NCI-H1930 (cell line): ENCODE measurements at regions not wholly inside any gene's neighbourhood (a gene's known extent, or its start where the extent isn't known, plus 50 kb on each side); places are given as distances from the start of the nearest gene placed in this dataset.
"Not testable (repeated sequence)": the region's sequence is repeated elsewhere in the genome, so short reads cannot be mapped to it uniquely, and the experiment has no call there.

Source experiments
- DNase-seq, 2 experiments: peaks; one replicate each; lab custom pipeline; 2025; lab: John Stamatoyannopoulos, UW

DNA sequence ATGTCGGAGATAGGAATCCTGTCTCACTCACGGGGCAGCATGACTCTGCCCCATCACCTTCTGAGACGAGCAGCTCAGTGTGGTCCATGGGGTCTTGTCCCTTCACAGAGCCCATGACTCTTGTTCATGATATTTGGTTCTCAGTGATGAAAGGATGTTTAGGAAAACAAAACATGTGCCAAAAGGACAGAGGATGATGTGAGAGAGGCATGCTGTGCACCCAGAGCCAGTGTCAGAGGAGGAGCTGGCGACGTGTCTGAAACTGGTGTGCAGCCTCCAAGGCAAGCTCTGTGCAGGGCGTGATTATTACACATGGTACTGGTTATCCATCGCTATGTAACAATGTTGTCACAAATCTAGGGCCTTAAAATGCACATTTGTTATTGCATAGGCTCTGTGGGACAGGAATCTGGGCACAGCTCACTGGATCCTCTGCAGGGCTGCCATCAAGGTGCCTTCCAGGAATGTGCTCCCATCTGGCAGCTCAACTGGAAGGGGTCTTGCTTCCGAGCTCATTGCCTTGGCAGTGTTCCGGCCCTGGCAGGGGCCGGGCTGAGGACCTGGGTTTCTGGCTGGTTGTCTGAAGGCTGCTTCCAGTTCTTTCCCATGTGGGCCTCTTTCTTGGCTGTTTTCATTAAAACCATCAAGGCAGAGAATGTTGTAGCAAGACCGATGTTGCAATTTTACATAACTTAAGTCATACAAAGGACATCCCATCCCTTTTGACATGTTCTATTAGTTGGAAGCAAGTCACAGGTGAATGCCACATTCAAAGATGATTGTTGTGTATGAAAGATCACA is 175.4 kb downstream of the ERMARD start:
- DNase-seq = no peak

DNA sequence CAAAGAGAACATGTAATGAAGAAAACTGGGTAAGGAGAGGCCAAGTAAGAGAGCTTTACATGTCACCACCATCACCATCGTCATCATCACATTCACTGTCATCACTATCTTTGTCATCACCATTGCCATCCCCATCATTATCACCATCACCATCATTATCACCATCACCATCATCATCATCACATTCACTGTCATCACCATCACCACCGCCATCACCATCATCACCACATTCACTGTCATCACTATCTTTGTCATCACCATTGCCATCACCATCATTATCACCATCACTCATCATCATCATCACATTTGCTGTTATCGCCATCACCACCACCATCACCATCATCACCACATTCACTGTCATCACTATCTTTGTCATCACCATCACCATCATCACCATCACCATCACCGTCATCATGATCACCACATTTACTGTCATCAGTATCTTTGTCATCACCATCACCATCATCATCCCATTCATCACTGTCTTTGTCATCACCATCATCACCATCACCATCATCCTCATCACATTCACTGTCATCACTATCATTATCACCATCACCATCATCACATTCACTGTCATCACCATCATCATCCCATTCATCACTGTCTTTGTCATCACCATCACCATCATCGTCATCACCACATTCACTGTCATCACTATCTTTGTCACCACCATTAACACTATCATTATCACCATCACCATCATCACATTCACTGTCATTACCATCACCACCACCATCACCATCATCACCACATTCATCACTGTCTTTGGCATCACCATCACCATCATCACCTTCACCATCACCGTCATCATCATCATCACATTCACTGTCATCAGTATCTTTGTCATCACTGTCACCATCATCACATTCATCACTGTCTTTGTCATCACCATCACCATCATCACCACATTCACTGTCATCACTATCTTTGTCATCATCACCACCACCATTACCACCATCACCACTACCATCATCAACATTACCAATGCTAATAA is 172.3 kb downstream of the ERMARD start:
- no peak for DNase-seq

DNA sequence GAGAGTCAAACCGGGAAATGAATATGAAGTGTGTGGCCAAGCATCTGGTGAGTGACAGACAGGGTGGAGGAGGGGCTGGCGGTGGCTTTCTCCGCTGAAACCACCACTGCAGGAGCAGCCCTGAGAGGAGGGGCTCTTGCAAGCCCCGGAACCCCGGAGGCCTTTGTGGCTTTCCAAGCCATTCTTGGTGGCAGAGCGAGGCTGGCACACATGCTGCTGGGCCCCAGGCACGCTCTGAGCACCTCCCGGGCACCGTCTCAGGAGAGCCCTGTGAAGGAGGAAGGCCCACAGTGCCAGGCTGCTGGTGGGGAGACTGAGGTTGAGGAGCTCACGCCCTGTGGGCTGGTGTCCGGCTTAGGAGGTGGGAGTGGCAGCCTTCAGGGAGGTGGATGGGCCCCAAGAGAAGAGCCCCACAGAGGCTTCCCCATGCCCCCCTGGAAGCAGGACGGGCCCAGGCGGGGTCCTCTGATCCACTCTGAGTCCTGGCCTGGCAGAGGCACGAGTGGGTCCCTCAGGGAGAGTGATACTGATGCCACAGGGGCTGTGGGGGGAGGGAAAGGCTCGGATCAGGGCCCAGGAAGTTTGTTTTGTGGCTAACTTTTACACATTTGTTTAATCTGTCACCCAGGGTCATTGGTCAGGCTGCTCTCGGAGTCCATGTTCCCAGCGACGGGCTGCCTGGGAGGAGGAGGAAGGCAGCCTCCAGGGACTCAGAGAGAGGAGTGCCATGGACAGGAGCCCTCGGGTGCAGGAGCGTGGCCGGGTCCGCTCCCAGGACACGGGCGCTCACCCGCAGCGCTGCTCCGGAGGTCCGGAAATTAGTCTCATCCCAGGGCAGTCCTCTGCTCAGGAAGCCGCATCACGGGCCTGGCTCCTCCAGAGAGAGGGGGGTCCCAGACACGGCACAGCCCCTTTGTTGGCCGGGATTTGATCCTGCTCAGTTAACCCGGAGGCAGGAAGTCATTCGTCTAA is 170.7 kb downstream of the ERMARD start:
- no peak for DNase-seq

DNA sequence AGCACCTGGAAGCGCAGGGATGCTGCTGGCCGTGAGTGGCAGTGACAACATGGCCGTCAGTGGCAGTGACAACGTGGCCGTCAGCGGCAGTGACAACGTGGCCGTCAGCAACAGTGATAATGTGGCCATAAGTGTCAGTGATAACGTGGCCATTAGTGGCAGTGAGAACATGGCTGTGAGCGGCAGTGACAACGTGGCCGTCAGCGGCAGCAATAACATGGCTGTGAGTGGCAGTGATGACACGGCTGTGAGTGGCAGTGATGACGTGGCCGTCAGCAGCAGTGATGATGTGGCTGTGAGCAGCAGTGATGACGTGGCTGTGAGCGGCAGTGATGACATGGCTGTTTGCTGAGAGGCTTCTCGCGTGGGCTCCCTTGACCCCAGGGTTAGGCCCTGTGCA is 169.8 kb downstream of the ERMARD start:
- DNase-seq = no peak

DNA sequence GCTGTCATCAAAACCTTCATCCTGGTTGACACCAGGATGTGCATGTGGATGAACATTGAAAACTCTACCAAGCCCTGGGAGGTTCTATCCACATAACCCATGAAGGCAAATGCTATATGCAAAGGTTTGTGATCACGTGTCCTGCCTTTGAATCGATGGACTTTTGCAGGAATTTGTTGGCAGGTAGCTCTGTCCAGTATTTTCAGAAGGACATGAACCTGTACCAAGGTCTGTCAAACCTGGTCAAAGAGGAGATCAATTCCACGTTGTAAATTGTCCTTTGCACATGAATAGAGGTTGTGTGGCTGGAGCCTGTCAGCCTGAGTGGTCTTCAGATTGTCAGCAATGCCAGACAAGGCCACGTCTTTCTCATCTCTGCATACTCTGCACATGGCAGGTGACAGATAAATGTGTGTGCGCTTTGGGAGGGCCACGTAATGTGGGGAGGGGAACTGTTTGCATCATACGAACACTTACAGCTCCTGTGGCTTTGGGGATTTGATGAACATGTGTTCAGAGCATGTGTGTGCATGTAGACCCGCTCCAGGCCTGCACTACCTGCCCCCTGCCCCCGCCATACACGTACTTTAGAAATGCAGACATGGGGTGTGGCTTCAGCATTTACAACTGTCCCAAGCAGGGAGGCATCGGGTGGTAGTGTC is 169.1 kb downstream of the ERMARD start:
- DNase-seq = no peak

DNA sequence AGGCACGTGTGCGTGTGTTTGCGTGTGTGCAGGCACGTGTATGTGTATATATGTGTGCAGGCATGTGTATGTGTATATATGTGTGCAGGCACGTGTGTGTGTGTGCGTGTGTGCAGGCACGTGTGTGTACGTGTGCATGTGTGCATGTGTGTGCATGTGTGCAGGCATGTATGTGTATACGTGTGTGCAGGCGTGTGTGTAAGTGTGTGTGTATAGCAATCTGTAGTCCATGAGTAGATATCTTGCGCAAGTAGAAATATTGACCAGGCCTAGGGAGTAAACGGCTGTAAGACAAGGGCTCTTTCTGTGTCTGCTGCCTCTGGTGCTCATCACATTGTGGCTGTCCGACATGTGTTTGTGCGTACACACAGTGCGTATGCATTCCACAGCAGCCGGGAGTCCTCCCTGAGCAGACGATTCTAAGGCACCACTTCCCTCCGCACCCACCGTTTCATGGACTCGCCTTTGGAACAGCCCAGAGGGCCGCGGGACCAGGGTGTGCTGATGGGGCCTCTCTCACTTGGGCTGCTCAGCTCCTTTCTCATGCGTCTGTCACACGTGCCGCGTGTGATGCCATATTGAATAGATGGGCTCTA is 167.6 kb downstream of the ERMARD start:
- no peak for DNase-seq

DNA sequence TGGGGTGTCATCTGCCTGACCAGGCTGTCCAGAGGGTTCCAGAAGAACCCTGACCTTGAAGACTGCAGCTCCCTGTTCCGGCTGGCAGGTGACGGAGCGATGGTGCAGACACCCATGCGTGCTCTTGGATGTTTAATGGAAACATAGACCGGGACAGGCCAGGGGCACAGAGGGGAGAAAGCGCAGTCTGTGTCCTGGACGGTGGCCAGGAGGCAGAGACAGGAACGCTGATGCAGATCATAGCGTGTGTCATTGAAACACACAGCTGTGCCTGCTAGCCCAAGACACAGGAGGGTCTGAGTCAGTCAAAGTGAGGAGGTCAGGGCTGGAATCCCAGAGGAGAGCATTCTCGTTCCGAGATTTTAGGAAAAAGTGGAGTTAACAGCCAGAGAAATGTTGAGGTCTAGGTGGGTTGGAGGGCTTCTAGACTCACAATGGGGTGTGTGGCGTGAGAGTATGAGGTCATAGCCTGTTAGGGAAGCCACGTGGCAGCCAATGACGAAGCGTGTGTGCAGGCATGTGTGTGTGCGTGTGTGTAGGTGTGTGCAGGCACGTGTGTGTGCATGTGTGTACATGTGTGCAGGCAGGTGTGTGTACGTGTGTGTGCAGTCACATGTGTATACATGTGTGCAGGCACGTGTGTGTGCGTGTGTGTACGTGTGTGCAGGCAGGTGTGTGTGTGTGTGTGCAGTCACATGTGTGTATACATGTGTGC is 167.0 kb downstream of the ERMARD start:
- DNase-seq = no peak

DNA sequence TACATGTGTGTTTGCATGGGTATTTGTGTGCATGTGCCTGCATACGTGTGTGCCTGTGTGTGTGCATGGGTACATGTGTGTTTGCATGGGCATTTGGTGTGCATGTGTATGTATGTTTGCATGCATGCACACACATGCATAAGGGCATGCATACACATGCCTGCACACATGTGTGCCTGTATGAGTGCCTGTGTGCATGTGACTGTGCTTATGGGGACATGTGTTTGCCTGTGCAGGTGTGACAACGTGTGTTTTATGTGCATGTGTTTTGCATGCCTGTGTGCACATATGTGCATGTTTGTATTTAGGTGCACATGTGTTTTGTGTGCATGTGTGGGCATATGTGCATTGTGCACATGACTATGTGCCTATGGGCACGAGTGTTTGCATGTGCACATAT is 165.7 kb downstream of the ERMARD start:
- DNase-seq = no peak

DNA sequence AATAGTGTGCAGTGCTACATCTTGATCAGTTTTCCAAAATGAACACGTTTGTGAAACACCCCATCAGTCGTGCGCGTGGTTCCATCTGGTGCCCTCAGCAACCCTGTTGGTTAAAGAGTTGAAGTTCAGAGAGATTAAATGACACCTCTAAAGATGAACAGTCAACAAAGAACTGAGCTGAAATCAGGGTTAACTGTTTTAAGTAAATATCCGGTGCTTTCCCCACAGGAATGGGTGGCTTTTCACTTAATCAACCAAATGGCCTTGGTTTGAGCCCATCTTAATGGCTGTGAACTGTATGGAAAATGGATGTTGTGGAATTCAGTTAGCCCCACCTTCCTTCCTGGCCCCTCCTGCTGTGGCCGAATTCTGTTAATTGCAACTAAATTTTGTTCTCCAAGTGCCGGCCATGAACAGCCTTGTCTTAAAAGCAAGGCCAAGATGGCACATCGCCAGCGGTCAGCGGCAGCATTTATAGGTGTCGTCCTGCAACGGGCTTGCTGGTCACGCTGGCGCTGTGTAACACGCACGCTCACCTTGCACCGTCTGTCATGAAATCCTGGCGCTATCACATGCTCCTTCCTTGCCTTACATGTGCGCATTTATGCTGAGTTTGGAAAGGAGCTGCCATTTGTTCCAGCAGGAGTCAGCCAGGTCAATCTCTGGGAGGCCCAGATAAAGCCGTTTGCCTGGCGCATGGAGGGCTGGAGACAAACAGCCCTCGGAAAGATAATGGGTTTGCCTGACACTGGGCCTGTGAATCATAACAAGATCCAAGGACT is 164.5 kb downstream of the ERMARD start:
- no peak for DNase-seq

DNA sequence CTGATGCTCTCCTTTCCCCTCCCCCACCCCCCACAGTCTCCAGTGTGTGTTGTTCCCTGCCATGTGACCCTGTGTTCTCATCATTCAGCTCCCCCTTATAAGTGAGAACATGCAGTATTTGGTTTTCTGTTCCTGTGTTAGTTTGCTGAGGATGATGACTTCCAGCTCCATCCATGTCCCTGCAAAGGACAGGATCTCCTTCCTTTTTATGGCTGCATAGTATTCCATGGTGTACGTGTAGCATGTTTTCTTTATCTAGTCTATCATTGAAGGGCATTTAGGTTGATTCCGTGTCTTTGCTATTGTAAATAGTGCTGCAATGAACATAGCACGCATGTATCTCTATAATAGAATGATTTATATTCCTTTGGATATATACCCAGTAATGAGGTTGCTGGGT is 162.3 kb downstream of the ERMARD start:
- not testable (repeated sequence) for DNase-seq

DNA sequence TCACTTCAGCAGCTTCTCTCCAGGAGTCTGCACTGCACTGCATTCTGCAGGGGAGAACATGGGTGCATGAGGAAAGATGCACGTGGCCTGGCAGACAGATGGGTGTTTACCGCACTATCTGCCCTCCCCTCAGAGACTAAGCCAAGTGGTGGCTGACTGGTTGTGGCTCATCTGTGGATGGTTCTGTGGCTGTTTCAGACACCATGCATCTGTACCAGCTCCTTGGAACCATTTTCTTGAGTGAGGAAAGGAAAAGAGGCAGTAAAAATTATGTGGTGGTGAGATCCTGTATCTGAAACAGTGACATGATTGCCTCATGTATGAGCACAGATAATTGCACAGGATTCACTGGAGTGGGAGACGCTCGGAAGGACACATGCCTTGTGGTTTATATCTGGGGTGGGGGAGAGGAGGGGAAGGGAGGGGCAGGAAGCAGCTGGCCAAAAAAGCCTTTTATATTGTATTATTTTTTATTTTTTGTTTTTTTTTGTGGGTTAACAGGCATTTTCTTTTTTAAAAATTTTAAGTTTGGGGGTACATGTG is 161.7 kb downstream of the ERMARD start:
- DNase-seq = no peak

DNA sequence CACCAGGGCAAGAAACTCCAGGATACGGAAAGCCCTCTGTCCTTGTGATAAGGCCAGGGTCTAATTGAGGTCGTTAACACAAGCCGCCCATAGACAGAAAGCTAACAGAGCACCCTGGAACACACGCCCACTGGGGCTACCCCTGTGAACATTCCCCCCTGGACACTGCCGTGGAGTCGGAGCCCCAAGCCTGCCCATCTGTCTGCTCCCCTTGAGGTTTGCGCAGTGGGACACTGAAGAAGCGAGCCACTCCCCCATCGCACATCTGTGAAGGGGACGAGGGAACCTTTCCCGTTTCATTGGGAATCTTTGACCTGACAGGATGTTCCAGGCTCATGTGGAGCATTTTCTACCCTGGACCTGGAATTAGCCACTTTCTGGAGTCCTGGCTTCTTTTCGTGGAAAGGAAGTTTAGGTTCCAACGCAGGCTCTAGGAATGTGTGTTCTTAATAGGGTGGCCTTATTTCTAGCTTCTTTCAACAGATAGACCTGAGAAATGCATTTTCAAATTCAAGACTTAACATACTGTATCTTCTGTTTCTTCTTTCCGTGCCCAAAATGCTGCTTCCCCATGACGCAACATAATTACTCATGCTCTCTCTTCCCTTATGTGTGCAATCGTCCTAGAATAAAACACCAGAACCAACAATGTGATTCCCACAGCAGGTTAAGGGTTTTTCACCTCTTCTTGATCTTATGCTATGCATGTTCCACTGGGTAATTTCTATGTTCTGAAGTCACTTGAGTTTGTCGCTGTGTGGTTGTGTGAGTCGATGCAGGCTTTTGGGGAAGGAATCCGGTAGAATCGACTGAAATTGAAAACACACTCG is 161.1 kb downstream of the ERMARD start:
- no peak for DNase-seq

DNA sequence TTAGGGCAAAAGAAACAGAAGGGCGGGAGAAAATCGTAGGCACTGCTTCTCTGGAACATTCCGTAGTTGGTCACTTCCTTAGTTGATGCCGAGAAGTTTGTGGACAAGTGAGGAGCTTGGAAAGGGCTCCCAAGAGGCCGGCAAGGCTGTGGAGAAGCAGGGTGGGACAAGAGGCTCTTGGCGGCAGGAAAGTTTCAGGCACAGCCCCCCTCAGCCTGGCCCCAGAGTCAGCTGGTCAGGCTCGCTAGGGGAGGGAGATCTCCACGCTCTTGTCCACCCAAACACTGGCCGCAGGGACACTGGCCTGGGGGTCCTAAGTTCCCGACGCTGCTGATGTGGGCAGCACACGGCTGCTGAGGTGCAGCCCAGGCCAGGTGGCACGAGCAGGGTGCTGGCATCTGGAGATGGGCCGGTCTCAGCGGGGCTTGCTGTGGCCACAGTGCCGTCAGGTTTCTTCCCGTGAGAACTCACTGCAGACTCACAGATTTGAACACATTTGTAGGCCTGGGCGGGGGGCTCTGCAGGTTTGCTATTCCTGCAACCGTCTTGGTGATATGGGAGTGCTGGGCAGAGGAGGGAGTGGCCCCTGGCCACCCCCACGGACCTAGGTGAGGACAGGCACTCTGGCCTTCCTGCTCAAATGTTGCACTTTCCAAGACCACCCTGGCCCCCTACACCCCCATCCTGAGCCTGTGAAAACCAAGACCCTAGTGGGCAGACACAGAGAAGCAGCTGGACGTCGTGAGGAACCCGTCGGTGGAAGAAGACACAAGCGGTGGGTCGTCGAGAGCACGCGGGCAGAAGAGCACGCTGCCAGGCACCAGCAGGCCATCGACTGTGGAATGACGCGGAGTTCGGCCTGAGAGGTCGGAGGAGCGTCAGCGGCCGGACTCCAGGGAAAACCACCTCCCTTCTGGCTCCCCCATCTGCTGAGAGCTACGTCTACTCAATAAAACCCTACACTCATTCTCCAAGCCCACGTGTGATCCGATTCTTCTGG is 160.1 kb downstream of the ERMARD start:
- no peak for DNase-seq

DNA sequence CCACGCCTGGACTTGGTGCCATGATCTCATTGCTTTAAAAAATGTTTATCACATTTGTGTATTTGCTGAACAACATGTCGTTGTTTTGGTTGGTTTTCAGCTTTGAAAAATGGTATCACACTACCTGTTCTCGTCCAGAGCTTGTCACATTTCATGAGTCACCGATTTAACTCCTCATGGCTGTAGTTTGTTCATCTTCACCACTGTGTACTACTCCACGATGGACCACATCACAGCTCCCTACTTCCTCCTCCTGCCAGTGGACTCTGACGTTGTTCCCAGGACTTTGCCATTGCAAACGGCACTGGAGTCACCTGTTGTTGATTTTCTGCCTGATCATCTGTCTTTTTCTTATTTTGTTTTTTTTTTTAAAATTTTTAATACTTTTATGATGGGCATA is 157.7 kb downstream of the ERMARD start:
- DNase-seq = no peak

DNA sequence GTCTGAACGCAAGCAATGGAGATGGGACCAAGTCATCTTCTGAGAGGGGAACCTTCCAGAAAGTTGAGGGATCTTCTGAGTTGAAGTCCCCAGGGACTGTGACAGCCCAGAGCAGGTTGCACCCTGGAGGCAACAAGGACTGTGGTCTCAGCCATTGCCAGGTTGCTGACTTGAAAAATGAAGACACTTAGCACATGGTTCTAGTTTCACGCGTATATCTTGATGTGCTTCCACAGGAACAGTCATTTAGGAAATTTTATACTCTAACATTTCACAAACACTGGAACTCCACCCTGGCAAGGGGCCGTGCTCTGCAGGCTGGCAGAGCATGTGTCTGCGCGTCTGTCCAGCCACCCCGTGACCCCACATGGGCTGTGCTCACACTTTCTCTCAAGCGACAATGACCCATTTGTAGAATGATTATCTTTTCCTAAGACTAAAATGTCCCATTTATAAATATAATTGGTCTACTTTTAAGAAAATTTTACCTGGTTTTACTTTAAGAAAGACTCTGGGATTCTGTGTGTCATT is 157.0 kb downstream of the ERMARD start:
- no peak for DNase-seq

DNA sequence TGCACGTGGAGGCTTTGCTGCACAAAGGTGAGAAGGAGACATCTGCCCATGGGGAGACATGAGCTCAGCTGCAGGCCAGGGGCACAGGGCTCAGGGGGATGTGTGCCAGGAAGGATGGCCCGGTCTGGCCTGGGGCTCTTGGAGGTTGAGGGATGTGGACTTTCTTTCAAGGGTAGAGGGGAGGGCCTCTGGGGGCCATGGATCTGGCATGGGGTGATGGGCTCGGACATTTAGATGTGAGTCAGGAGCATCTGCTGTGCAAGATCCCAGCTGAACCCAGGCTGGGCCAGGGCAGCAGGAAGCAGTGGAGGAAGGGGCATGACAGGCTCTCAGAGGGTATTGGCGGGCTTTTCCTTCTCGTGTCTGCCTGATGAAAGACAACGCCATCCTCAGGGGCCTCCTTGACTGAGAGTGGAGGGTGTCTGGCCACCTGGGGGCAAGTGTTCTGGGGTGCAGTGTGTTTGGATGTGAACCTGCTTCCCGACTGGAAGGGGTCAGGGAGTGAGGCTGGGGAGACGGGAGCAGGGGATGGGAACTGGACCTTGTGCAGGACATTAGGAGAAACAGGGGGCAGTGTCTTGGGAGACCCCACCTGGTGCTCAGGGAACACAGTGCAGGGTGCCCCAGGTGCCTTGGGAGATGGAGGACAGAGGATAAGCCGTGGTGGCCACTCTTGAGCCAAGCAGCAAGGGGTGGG is 156.1 kb downstream of the ERMARD start:
- no peak for DNase-seq
